Smooth muscle cell (in vitro differentiated cells): ENCODE measurements at regions not wholly inside any gene's neighbourhood (a gene's known extent, or its start where the extent isn't known, plus 50 kb on each side); places are given as distances from the start of the nearest gene placed in this dataset.

Experiments
- DNase-seq: peaks from one replicate; lab custom pipeline; 2025; ENCODE audit not compliant: unreplicated experiment; lab: John Stamatoyannopoulos, UW
- H2AFZ ChIP-seq: fragments of 200-600 bp; sonication (generic); 2 replicates; pipeline ENCODE4 v1.6.0; 2016; ENCODE audit warnings: antibody characterized with exemption, low read depth, mild to moderate bottlenecking
- H3F3A ChIP-seq: fragments of 200-600 bp; sonication (generic); 2 replicates; pipeline ENCODE4 v1.6.0; 2017; ENCODE audit warnings: antibody characterized with exemption, low read depth
- H3K27ac ChIP-seq: fragments of 200-600 bp; sonication (generic); 2 replicates; pipeline ENCODE4 v1.5.1; 2016; ENCODE audit warnings: low read depth, mild to moderate bottlenecking
- H3K27me3 ChIP-seq: fragments of 200-600 bp; sonication (generic); 2 replicates; pipeline ENCODE4 v1.6.1; 2016; ENCODE audit warnings: low read depth, mild to moderate bottlenecking
- H3K36me3 ChIP-seq: fragments of 200-600 bp; sonication (generic); 2 replicates; pipeline ENCODE4 v1.5.1; 2016; ENCODE audit warnings: low read depth
- H3K4me1 ChIP-seq: fragments of 200-600 bp; sonication (generic); 2 replicates; pipeline ENCODE4 v1.5.1; 2016; ENCODE audit warnings: low read depth
- H3K4me2 ChIP-seq: fragments of 200-600 bp; sonication (generic); 2 replicates; pipeline ENCODE4 v1.6.0; 2016; ENCODE audit warnings: mild to moderate bottlenecking
- H3K4me3 ChIP-seq: fragments of 200-600 bp; sonication (generic); 2 replicates; pipeline ENCODE4 v1.5.1; 2016; ENCODE audit warnings: mild to moderate bottlenecking
- H3K79me2 ChIP-seq: fragments of 200-600 bp; sonication (generic); 2 replicates; pipeline ENCODE4 v1.6.0; 2016; ENCODE audit warnings: low read depth, mild to moderate bottlenecking
- H3K9ac ChIP-seq: fragments of 200-600 bp; sonication (generic); 2 replicates; pipeline ENCODE4 v1.6.0; 2016; ENCODE audit warnings: low read depth
- H3K9me3 ChIP-seq: fragments of 200-600 bp; sonication (generic); replicated peaks from 2 replicates; pipeline ENCODE4 v1.5.1; 2016; ENCODE audit warnings: low read depth
- H4K20me1 ChIP-seq: fragments of 200-600 bp; sonication (generic); 2 replicates; pipeline ENCODE4 v1.6.0; 2016; ENCODE audit warnings: low read depth
- CTCF ChIP-seq: fragments of 200-600 bp; sonication (generic); IDR thresholded peaks from 2 replicates; pipeline ENCODE4 v1.5.1; 2017; ENCODE audit warnings: borderline replicate concordance, mild to moderate bottlenecking, antibody characterized with exemption; ENCODE audit not compliant: insufficient read depth, poor library complexity, severe bottlenecking
- WGBS: methylation state at CpG from one replicate; pipeline ENCODE4 v1.1.7; 2016; ENCODE audit warnings: low lambda C conversion rate; 5-methylcytosine and 5-hydroxymethylcytosine counted together

GRCh38 chrX:148156986-148157385 is 175.8 kb downstream of the FMR1NB start:
- Histone ChIP-seq H3K4me1 (no peaks in the 10 kb centered on the region), H3K36me3 (no peaks in the 10 kb centered on the region), H3K79me2 (no peaks in the 10 kb centered on the region), H2AFZ (no peak overlapping the region), H3K4me2 (no peak overlapping the region), H3K9ac (no peak overlapping the region), H3K27me3 (no peaks in the 10 kb centered on the region), H4K20me1 (no peaks in the 10 kb centered on the region), H3K27ac (no peak overlapping the region), H3K4me3 (no peak overlapping the region), H3K9me3 (no peaks in the 10 kb centered on the region), H3F3A (no peaks in the 10 kb centered on the region)
- WGBS = 73% methylated on average over 1 of the region's 1 CpG
- no peak for DNase-seq
- no peak for TF ChIP-seq CTCF

GRCh38 chrX:148159796-148160195 is 178.7 kb downstream of the FMR1NB start:
- Histone ChIP-seq H3K36me3 (no peaks in the 10 kb centered on the region), H3K4me3 (no peak overlapping the region), H3K4me1 (no peaks in the 10 kb centered on the region), H3K27ac (no peak overlapping the region), H3F3A (no peaks in the 10 kb centered on the region), H3K4me2 (no peak overlapping the region), H4K20me1 (no peaks in the 10 kb centered on the region), H2AFZ (no peak overlapping the region), H3K79me2 (no peaks in the 10 kb centered on the region), H3K9ac (no peak overlapping the region), H3K27me3 (no peaks in the 10 kb centered on the region), H3K9me3 (no peaks in the 10 kb centered on the region)
- DNase-seq = no peak
- TF ChIP-seq CTCF = no peak

GRCh38 chrX:148161701-148162100 is 180.6 kb downstream of the FMR1NB start:
- no peak for DNase-seq
- 74% methylated on average over 6 of the region's 6 CpGs for WGBS
- Histone ChIP-seq H2AFZ (no peak overlapping the region), H3K27ac (no peak overlapping the region), H3K4me3 (no peak overlapping the region), H3K27me3 (no peaks in the 10 kb centered on the region), H4K20me1 (no peaks in the 10 kb centered on the region), H3K9me3 (no peaks in the 10 kb centered on the region), H3K4me2 (no peak overlapping the region), H3F3A (no peaks in the 10 kb centered on the region), H3K9ac (no peak overlapping the region), H3K4me1 (no peaks in the 10 kb centered on the region), H3K79me2 (no peaks in the 10 kb centered on the region), H3K36me3 (no peaks in the 10 kb centered on the region)
- TF ChIP-seq CTCF = no peak

- DNase-seq = no peak
- Histone ChIP-seq H3K9ac (no peak overlapping the region), H3K9me3 (no peaks in the 10 kb centered on the region), H2AFZ (no peak overlapping the region), H3K79me2 (no peaks in the 10 kb centered on the region), H3K27me3 (no peaks in the 10 kb centered on the region), H3K4me3 (no peak overlapping the region), H3K4me2 (no peak overlapping the region), H3K36me3 (no peaks in the 10 kb centered on the region), H3K27ac (no peak overlapping the region), H3F3A (no peaks in the 10 kb centered on the region), H4K20me1 (no peaks in the 10 kb centered on the region), H3K4me1 (no peaks in the 10 kb centered on the region)
- TF ChIP-seq CTCF = no peak
These were observed 204.5 kb downstream of the FMR1NB start for GRCh38 chrX:148185631-148186030.
